K562 (cell line): ENCODE measurements at regions not wholly inside any gene's neighbourhood (a gene's known extent, or its start where the extent isn't known, plus 50 kb on each side); places are given as distances from the start of the nearest gene placed in this dataset.
A peak's percentile ranks its signal among the peaks of the same experiment; 100 is the strongest.

Source experiments
- BHLHE40 ChIP-seq: IDR thresholded peaks from 2 replicates; pipeline ENCODE4 v1.6.1; 2011; ENCODE audit warnings: low read length, improper control_type of control experiment
- CREB1 ChIP-seq, 2 experiments: sonication (generic) in 1 of 2; formaldehyde crosslinking in 1 of 2; IDR thresholded peaks; 2 replicates each; pipeline versions ENCODE4 v1.6.1 to v1.8.0; 2012 to 2022; ENCODE audit warnings: inconsistent platforms in 1 of 2, mild to moderate bottlenecking in 1 of 2, missing genetic modification reagents in 1 of 2, moderate library complexity in 1 of 2
- POLR3G ChIP-seq: IDR thresholded peaks from 2 replicates; pipeline ENCODE4 v1.6.1; 2011; ENCODE audit not compliant: insufficient read length, insufficient replicate concordance; ENCODE audit errors: extremely low read depth
- RBM25 ChIP-seq: fragments of 200-400 bp; formaldehyde crosslinking; IDR thresholded peaks from 2 replicates; pipeline ENCODE4 v1.6.1; 2018; ENCODE audit warnings: low read length, low read depth, moderate library complexity; ENCODE audit not compliant: severe bottlenecking
- TOE1 ChIP-seq, 2 experiments: fragments of 450-650 bp in 1 of 2; sonication (generic) in 1 of 2; formaldehyde crosslinking in 1 of 2; IDR thresholded peaks; 2 replicates each; pipeline versions ENCODE4 v1.7.1 to v1.8.0; 2016 to 2022; ENCODE audit warnings: borderline replicate concordance in 2 of 2, mild to moderate bottlenecking in 2 of 2, antibody characterized with exemption in 1 of 2, inconsistent platforms in 1 of 2, low read depth in 1 of 2, missing genetic modification reagents in 1 of 2, moderate library complexity in 1 of 2
- ZC3H11A ChIP-seq: IDR thresholded peaks from 2 replicates; pipeline ENCODE4 v1.6.1; 2012; ENCODE audit warnings: low read depth, low read length, improper control_type of control experiment
- ZFP36 ChIP-seq: fragments of 150-350 bp; IDR thresholded peaks from 2 replicates; pipeline ENCODE4 v1.6.1; 2018; ENCODE audit warnings: low read length, low read depth; ENCODE audit not compliant: partially characterized antibody
- ZNF133 ChIP-seq: fragments of 250-450 bp; sonication (Bioruptor Pico); IDR thresholded peaks from 2 replicates; pipeline ENCODE4 v1.4.0; 2020; ENCODE audit warnings: mild to moderate bottlenecking
- ZNF143 ChIP-seq: sonication (generic); formaldehyde crosslinking; IDR thresholded peaks from 2 replicates; pipeline ENCODE4 v1.9.0; 2022; ENCODE audit warnings: mild to moderate bottlenecking, missing genetic modification reagents
- ZNF584 ChIP-seq: fragments of 200-800 bp; sonication (Bioruptor generic); IDR thresholded peaks from 2 replicates; pipeline ENCODE4 v1.6.1; 2016; ENCODE audit warnings: low read depth, mild to moderate bottlenecking, missing genetic modification characterization, missing compliant biosample characterization
- TF ChIP-seq, protein P1 (sequence below), 2 experiments: fragments of 450-650 bp; IDR thresholded peaks; 2 replicates each; pipeline ENCODE4 v1.6.1; 2016; ENCODE audit warnings: mild to moderate bottlenecking in 2 of 2, borderline replicate concordance in 1 of 2, low read depth in 1 of 2, moderate library complexity in 1 of 2
- TF ChIP-seq, protein P2 (sequence below): sonication (generic); formaldehyde crosslinking; IDR thresholded peaks from 2 replicates; pipeline ENCODE4 v1.8.0; 2023; ENCODE audit warnings: missing genetic modification reagents, mild to moderate bottlenecking, borderline replicate concordance

DNA sequence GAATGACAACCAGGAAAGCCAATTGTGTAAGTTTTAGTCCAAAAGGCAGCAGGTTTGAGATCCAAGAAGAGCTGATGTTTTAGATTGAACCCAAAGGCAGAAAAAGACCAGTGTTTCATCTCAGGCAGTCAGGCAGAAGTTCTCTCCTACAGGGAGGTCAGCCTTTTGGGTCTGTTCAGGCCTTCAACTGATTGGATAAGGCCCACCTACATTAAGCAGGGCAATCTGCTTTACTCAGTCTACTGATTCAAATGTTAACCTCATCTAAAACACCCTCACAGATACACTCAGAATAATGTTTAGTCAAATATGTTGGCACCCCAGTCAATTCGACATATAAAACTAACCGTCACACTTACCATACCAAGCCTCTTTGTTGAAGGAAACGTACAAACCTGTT, 134.2 kb upstream of the NEIL3 start (continued):
- TF ChIP-seq, protein P1, sequence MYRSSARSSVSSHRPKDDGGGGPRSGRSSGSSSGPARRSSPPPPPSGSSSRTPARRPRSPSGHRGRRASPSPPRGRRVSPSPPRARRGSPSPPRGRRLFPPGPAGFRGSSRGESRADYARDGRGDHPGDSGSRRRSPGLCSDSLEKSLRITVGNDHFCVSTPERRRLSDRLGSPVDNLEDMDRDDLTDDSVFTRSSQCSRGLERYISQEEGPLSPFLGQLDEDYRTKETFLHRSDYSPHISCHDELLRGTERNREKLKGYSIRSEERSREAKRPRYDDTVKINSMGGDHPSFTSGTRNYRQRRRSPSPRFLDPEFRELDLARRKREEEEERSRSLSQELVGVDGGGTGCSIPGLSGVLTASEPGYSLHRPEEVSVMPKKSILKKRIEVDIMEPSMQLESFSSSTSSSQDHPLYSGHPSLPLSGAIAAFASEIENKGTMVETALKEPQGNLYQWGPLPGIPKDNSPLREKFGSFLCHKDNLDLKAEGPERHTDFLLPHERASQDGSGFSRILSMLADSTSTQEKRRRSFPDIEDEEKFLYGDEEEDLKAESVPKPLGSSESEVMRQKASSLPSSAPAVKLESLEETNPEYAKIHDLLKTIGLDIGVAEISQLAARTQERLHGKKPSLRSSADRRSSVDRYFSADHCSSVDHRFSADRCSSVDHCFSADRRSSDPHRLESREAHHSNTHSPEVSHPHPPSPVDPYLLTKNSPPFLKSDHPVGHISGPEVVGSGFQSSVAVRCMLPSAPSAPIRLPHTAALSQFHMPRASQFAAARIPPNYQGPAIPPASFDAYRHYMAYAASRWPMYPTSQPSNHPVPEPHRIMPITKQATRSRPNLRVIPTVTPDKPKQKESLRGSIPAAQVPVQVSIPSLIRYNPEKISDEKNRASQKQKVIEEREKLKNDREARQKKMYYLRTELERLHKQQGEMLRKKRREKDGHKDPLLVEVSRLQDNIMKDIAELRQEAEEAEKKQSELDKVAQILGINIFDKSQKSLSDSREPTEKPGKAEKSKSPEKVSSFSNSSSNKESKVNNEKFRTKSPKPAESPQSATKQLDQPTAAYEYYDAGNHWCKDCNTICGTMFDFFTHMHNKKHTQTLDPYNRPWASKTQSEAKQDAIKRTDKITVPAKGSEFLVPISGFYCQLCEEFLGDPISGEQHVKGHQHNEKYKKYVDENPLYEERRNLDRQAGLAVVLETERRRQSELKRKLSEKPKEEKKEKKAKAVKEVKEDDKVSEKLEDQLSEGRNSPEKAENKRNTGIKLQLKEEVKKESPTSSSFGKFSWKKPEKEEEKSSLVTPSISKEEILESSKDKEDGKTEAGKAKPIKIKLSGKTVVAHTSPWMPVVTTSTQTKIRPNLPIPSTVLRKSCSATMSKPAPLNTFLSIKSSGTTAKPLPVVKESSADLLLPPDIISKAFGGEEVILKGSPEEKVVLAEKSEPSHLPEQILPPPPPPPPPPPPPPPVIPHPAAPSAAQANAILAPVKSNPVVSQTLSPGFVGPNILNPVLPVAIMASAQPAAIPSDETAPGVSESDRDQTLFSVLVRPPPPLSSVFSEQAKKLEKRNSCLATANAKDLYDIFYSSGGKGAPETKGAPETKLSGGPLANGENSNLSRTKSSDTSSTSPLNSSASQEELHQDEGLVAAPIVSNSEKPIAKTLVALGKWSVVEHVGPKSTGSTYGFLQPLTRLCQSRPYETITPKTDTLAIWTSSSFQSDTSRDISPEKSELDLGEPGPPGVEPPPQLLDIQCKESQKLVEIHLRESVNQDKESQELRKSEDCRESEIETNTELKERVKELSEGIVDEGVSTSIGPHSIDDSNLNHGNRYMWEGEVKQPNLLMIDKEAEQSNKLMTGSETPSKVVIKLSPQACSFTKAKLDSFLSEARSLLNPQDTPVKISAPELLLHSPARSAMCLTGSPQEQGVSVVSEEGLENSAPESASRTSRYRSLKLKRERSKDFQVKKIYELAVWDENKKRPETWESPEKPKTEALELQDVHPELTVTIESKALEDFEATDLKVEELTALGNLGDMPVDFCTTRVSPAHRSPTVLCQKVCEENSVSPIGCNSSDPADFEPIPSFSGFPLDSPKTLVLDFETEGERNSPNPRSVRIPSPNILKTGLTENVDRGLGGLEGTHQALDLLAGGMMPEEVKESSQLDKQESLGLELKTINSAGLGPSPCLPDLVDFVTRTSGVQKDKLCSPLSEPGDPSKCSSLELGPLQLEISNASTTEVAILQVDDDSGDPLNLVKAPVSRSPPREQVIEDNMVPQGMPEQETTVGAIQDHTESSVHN (IDR thresholded peaks at IDR 0.05; ENCODE audit: borderline replicate concordance in 1 of 2, low read depth in 1 of 2) = no peak
- TF ChIP-seq ZFP36 = no peak
- TF ChIP-seq ZNF143 (CRISPR knock-in tag) = no peak
- TF ChIP-seq CREB1 (IDR thresholded peaks at IDR 0.05) = no peak
- TF ChIP-seq CREB1 (CRISPR knock-in tag; IDR thresholded peaks at IDR 0.05) = no peak
- TF ChIP-seq RBM25 = peak; percentile 28
- no peak for TF ChIP-seq TOE1 (IDR thresholded peaks at IDR 0.05; ENCODE audit: borderline replicate concordance)
- TF ChIP-seq TOE1 (CRISPR knock-in tag; IDR thresholded peaks at IDR 0.05; ENCODE audit: borderline replicate concordance, low read depth) = no peak
- no peak for TF ChIP-seq POLR3G
- TF ChIP-seq BHLHE40 = no peak
- TF ChIP-seq ZNF133 = no peak
- TF ChIP-seq, protein P2, sequence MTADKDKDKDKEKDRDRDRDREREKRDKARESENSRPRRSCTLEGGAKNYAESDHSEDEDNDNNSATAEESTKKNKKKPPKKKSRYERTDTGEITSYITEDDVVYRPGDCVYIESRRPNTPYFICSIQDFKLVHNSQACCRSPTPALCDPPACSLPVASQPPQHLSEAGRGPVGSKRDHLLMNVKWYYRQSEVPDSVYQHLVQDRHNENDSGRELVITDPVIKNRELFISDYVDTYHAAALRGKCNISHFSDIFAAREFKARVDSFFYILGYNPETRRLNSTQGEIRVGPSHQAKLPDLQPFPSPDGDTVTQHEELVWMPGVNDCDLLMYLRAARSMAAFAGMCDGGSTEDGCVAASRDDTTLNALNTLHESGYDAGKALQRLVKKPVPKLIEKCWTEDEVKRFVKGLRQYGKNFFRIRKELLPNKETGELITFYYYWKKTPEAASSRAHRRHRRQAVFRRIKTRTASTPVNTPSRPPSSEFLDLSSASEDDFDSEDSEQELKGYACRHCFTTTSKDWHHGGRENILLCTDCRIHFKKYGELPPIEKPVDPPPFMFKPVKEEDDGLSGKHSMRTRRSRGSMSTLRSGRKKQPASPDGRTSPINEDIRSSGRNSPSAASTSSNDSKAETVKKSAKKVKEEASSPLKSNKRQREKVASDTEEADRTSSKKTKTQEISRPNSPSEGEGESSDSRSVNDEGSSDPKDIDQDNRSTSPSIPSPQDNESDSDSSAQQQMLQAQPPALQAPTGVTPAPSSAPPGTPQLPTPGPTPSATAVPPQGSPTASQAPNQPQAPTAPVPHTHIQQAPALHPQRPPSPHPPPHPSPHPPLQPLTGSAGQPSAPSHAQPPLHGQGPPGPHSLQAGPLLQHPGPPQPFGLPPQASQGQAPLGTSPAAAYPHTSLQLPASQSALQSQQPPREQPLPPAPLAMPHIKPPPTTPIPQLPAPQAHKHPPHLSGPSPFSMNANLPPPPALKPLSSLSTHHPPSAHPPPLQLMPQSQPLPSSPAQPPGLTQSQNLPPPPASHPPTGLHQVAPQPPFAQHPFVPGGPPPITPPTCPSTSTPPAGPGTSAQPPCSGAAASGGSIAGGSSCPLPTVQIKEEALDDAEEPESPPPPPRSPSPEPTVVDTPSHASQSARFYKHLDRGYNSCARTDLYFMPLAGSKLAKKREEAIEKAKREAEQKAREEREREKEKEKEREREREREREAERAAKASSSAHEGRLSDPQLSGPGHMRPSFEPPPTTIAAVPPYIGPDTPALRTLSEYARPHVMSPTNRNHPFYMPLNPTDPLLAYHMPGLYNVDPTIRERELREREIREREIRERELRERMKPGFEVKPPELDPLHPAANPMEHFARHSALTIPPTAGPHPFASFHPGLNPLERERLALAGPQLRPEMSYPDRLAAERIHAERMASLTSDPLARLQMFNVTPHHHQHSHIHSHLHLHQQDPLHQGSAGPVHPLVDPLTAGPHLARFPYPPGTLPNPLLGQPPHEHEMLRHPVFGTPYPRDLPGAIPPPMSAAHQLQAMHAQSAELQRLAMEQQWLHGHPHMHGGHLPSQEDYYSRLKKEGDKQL (CRISPR knock-in tag) = no peak
- TF ChIP-seq ZNF584 (CRISPR knock-in tag) = no peak
- no peak for TF ChIP-seq ZC3H11A
